ENCODE measurements at regions not wholly inside any gene's neighbourhood (a gene's known extent, or its start where the extent isn't known, plus 50 kb on each side); places are given as distances from the start of the nearest gene placed in this dataset.
A peak's percentile ranks its signal among the peaks of the same experiment; 100 is the strongest.

- no peak for TF ChIP-seq ZXDC (CRISPR knock-in tag; IDR thresholded peaks at IDR 0.05)
- TF ChIP-seq PHB2 (IDR thresholded peaks at IDR 0.05; ENCODE audit: partially characterized antibody), result no peak
- TF ChIP-seq PAWR (CRISPR knock-in tag; IDR thresholded peaks at IDR 0.05; ENCODE audit: borderline replicate concordance), result no peak
- no peak for TF ChIP-seq ZNF124 (CRISPR knock-in tag; IDR thresholded peaks at IDR 0.05)
- TF ChIP-seq CCAR2 (optimal IDR thresholded peaks at IDR 0.05; ENCODE audit: low read depth, low read length), result peak; percentile 5
- TF ChIP-seq ZFY (CRISPR knock-in tag; IDR thresholded peaks at IDR 0.05), result peak; percentile 79
- peak; percentile 23; the same call in 1 of the 2 replicates for TF ChIP-seq KAT8 (CRISPR knock-in tag; IDR thresholded peaks at IDR 0.05)
- TF ChIP-seq UBTF (CRISPR knock-in tag; IDR thresholded peaks at IDR 0.05), result peak; percentile 85
- no peak for TF ChIP-seq FOSL1 (CRISPR knock-in tag; IDR thresholded peaks at IDR 0.05; ENCODE audit: borderline replicate concordance)
- peak; percentile 68; the same call in 1 of the 2 replicates for TF ChIP-seq ZBTB10 (CRISPR knock-in tag; IDR thresholded peaks at IDR 0.05; ENCODE audit: borderline replicate concordance)
- TF ChIP-seq NR2F2 (IDR thresholded peaks at IDR 0.05; ENCODE audit: borderline replicate concordance, low read depth), result no peak
- no peak for TF ChIP-seq SNAPC2 (CRISPR knock-in tag; IDR thresholded peaks at IDR 0.05)
These were observed 163.8 kb upstream of the GSE1 start (continued) for GRCh38 chr16:85449191-85449884.
